Panc1 (cell line): ENCODE measurements at regions not wholly inside any gene's neighbourhood (a gene's known extent, or its start where the extent isn't known, plus 50 kb on each side); places are given as distances from the start of the nearest gene placed in this dataset.

Experiments used
- CTCF ChIP-seq: fragments of 450-650 bp; IDR thresholded peaks from 2 replicates; pipeline ENCODE4 v1.5.1; 2017; ENCODE audit warnings: mild to moderate bottlenecking
- POLR2AphosphoS5 ChIP-seq: IDR thresholded peaks from 2 replicates; pipeline ENCODE4 v1.6.1; 2012; ENCODE audit warnings: mild to moderate bottlenecking, low read depth, low read length, moderate library complexity
- REST ChIP-seq, 2 experiments: IDR thresholded peaks; 2 replicates each; pipeline ENCODE4 v1.6.1; 2011 to 2012; ENCODE audit warnings: low read depth in 2 of 2, control low read depth in 1 of 2, low read length in 1 of 2, mild to moderate bottlenecking in 1 of 2, moderate library complexity in 1 of 2; ENCODE audit not compliant: insufficient read depth in 1 of 2
- SIN3A ChIP-seq: IDR thresholded peaks from 2 replicates; pipeline ENCODE4 v1.6.1; 2012; ENCODE audit warnings: low read depth, mild to moderate bottlenecking, low read length, moderate library complexity, borderline replicate concordance; ENCODE audit not compliant: insufficient read depth

- TF ChIP-seq CTCF (no peak), POLR2AphosphoS5 (no peak), REST (IDR thresholded peaks at IDR 0.05; ENCODE audit: insufficient read depth in 1 of 2, low read depth in 2 of 2, low read length in 1 of 2) (no peak), SIN3A (no peak)
These were observed 70.8 kb upstream of the TMPRSS2 start for GRCh38 chr21:41578716-41579115.
